Stimulated activated CD4-positive, alpha-beta T cell treated with anti-CD3 and anti-CD28 coated beads, Interleukin-4, amount 100 ng/mL, for 4 hours (primary cell): ENCODE measurements at regions not wholly inside any gene's neighbourhood (a gene's known extent, or its start where the extent isn't known, plus 50 kb on each side); places are given as distances from the start of the nearest gene placed in this dataset.
"Not testable (repeated sequence)": the region's sequence is repeated elsewhere in the genome, so short reads cannot be mapped to it uniquely, and the experiment has no call there.

ENCODE experiments used
- DNase-seq, 2 experiments: peaks; one replicate each; pipeline ENCODE4 v3.0.0-alpha.2; 2020

DNA sequence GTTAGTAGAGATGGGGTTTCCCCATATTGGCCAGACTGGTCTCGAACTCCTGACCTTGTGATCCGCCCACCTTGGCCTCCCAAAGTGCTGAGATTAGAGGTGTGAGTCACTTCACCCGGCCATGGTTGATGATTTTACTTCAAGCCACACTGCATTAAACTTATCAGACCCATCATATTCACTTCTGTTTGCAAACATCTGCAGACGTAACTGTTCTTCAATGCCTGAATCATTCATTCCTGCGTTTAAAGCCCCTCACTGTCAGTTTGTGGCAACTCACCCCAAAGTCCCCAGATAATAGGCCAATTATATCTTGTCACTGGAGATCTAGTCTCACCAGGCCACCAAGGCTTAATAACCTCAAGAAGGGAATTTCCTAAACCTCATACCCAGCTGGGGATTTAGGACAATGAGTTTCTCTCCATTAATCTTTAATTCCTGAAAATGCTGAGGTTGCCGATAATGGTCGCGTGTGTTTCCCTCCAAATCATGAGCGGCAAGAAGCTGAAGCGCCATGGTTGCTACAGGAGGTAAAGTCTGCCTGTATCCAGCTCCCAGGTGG, 229.6 kb downstream of the LY86 start:
- DNase-seq: no peak

DNA sequence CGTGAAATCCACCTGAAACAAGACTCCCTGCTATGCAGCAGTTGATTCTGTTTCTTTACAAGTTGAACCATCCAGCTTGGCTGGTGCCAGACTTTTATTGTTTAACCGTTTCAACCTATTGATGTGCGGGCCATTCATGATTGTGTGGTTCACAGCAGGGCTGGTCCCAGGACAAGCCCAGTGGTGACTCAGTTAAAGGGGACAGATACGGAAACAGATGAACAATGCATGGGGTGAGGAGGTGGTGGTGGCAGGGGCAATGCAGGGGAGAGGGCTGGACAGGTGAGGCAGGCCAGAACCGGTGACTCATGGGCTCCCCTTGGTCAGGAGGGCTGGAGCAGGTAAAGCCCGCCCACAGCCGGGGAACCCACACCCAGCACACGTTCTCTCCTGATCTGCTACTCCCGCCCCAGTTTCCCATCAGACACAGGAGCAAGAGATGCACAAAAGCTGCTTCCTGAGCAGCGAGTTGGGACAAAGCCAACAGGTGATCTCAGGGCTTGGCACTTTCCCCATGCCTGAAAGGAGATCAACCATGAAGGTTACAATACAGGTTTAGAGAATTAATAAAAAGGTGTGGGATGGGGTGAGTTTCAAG, 232.2 kb downstream of the LY86 start:
- DNase-seq: no peak

DNA sequence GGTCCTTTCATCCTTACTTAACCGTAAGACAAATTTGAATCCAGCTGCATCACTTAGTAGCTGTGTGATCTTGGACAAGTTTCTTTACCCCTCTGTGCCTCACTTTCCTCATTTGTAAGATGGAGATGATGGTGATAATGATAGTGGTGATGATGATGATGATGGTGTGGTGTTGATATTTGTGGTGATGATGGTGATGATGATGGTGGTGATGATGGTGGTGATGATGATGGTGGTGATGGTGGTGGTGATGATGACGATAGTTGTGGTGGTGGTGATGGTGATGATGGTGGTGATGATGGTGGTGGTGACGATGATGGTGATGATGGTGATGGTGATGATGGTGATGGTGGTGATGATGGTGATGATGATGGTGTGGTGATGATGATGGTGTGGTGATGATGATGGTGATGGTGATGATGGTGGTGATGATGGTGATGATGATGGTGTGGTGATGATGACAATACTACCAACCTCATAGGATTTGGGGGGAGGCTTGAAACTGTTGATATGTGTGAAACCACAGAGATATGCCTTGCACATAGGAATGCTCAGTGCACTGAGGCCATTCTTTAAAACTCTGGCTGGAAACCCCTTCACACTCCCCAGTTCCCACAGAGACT, 233.2 kb downstream of the LY86 start:
- DNase-seq: no peak

DNA sequence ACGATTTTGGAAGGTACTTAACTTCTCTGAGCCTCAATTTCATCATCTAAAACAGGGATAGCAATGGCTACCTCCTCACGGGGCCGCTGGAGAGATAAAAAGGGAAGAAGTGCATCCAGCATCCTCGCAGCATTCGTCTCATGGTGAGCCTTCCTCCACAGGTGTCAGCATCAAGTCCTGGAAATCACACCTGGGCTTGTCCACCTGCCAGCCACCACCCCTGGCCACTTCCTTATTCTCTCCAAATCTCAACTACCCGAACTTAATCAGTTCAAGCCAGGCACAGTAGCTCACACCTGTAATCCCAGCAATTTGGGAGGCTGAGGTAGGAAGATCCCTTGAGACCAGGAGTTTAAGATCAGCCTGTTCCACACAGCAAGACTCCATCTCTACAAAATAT, 234.5 kb downstream of the LY86 start:
- DNase-seq: no peak

DNA sequence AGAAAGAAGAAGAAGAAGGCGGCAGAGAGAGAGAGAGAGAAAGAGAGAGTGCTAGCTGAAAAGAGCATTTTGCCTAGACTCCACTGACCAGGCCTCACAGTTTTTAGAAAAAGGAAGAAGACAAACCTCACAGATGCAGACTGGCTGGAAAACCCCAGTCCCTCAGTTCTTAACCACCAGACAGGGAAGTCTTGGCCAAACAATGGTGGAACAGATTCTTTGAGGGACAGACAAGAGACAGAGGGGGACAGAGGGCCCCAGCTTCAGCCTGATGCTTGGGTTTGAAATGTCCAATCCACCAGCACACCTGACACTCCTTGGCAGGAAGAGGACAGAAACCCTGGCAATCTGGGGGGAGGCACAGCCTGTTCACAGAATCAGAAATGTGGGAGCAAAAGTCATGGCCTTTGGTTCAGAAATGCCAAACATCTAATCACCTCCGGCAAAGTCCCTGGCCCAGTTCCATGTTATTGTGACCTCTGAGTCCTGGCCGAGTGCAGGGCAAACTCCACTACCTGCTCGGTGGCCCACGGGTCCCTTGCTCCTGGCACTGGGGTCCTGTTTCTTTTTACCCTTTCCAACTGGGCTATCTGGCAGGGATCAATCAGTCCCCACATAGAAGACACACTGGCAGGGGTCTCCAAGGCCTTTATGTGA, 235.2 kb downstream of the LY86 start:
- DNase-seq: no peak

DNA sequence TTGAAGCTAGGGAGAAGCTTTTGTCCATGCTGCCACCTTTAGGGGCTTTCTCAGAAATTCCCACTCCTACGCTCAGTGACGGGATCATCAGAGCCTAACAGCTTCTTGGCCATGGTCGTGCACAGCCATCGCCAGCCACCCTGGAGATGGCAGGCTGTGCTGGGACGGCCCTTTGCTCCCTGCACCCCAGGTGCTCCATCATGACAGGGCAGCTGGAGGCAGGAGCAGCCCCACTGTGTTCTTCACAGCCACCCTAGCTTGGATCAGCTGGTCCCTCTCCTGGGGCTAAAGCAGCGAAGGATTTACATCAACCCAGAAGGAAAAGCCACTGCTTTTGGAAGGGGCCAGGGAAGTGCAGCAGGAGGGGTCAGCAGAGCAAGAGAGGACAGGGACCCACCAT, 235.9 kb downstream of the LY86 start:
- DNase-seq: no peak

DNA sequence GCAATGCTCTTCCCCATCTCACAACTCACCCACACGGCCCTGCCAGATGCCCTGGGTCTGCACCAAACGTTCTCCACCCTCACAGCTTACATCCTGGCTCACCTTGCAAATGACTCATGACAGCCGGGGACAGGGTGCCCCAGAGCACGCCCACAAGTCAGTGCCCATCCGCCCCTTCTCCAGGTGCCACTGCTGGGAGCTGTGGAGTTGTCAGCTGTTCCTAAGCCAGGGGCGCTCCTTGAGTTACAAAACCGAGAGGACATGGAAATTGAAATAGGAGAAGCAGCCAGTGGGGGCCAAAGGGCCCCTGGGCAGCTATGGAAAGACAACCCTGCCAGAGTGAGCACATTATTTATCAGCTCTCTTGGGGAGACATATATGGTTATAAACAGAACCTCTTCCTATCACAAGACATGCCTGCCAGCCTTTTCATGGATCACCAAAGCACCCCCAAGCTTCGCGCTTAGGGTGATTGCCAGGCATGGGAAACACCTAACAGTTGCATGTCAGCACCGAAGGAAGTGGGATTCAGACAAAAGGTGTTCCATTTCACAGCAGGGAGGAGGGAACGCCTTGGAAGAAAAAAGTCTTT, 236.8 kb downstream of the LY86 start:
- no peak for DNase-seq

DNA sequence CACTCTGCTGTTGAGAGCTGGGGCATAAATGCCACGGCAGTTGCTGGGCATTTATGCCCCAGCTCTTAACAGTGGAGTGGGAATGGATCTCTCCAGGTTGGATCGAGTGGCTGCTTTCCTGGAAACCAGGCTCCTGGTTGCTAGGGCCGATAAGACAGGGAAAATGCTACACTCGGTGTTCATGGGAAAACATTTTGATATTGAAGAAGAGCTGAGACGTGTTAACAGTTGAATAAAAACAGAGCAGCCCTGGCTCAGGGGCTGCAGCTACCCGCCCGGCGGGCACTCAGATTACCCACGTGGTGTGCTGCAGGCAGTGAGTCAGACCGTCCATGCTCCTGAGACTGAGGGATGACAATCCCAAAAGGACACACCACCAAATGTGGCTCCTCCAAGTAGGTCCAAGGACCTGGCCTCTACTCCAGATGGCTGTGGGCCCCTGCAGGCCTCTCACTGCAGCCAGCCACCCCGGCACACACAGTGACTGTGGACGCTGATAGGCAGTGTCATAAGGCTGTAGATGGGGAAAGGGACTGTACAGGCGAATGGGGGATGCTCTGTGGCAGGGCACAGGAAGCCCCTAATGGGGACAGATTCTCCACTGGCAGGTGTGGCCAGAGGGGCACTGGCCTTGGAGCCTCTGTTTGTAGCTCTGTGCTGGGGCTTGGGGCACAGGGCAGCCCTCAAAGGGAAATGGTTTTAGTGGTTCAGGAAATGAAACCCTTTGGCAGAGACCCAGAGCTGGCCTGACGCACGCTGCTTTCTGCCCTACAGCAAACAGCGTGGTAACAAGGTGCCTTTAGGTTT, 237.8 kb downstream of the LY86 start:
- DNase-seq: no peak

DNA sequence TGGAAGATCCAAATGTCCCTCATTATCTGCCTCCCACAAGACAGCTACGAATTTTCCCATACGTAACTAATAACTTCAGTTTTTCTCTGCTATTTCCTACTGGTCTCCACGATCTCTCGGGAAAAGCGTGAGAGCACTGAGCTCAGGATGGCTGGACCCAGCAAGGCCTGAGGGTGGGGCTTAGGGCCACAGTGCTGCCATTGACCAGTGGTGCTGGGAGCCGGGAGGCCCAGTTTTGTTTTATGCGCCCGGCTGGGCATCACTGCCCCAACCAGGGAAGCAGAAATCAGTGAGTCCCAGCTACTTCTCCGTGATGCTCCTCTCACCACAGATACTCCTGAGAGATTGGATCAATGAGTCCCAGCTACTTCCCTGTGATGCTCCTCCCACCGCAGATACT, 238.4 kb downstream of the LY86 start:
- DNase-seq: no peak

DNA sequence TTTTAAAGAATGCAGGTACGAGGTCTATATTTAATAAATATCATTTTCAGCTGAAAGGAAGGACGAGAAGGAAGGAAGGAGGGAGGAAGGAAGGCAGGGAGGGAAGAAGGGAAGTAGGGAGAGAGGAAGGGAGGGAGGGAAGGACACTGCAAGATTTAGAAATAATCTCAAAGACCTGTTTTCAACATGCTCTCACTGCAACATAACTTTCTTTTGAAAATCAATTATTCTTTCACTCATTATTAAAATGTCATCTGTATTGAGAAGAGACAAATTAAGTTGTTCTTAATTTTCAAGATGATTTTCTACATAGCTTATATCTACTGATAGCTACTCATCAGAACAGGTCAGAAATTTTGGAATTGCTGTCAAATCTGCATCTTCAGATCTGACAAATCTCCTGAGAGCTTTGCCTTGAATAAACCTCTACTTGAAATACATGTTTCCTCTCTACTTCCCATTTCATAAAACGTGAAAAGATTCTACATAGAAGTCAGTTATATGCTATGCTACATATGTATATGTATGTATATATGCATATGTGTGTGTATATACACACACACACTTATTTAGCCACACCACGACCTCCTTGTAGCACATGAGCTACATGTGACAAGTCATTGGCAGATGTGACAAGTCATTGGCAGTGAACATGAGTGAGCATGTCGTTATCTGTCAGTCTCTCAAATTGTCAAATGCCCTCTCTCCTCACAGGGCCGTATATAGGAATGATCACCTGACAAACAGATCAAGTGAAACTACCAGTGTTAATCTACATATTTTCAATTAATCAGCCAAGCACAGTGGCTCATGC, 241.6 kb downstream of the LY86 start:
- DNase-seq: no peak

DNA sequence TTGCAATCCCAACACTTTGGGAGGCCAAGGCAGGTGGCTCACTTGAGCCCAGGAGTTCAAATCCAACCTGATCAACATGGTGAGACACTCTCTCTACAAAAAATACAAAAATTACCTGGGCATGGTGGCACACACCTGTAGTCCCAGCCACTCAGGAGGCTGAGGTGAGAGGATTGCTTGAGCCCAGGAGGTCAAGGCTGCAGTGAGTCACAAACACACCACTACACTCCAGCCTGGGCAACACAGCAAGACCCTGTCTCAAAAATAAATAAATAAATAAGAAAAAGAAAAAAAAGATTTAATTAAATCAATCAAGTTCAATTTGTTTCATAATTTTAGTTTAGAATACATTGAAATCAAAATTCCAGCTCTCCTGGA, 242.2 kb downstream of the LY86 start:
- not testable (repeated sequence) for DNase-seq

DNA sequence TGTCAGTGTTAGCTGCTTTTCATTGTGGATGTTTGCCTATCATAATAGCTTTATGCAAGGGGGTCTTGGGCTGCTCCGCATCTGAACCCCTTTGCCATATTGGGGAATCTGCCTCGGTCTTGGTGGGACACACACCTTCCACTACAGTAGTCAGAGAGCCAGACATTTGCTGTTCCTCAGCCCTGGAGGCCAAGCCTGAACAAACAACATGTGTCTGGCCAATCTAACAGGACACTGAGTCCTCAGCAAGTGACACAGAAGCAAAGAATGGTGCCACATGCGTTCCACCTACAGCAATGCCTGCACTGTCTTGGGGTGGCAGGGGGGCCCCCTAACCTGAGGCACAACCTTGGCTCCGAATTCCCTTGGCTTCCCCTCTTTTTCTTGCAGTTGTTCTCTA, 243.9 kb downstream of the LY86 start:
- no peak for DNase-seq

DNA sequence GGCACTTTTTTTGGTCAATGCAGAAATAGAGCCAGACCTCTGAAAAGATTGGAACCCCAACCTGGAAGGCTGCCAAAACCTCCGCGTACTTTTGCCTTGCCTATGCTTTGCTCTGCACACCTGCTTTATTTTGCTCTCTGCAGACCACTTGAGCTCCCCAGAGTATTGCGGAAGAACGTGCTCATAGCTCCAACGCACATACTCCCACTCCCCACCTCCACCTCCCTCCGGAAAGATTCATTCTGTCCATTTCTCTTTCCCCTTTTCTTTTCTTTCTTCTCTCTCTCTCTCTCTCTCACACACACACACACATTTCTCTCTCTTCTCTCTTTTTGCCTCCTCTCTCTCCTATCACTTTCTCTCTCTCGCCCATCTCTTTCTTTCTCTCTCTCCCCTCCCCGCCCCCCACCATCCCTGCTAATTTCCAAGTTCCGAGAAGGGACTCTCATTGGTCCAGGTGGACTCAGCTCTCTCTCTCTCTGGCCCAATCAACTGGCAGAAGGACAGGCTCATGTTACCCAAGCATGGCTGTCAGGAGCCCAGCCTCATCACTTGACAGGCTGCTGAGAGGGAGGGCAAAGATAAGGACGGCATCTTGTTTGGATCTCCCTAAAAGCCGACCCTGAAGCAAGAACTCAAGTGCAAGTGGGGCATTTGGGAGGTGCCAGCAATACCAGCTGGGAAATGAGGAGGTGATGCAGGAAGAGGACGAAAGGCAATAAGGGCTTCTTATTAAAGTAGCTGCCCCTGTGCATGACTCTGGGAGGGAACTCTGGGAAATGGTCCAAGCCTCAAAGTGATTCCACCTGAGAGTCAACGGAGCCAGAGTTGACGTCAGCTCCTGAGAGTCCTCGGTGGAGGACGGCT, 246.1 kb downstream of the LY86 start:
- DNase-seq: no peak

DNA sequence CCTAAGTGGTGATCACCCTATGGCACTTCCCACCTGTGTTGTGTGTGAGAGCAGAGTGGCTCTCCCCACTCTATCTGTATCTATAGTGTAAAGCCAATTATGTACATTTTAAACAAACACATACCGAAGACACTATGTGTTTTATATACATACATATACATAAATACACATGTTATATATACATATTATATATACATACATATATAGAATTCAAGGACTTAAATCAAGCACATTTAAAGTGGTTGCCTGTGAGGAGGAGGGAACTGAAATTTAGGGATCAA, 246.6 kb downstream of the LY86 start:
- DNase-seq: no peak

DNA sequence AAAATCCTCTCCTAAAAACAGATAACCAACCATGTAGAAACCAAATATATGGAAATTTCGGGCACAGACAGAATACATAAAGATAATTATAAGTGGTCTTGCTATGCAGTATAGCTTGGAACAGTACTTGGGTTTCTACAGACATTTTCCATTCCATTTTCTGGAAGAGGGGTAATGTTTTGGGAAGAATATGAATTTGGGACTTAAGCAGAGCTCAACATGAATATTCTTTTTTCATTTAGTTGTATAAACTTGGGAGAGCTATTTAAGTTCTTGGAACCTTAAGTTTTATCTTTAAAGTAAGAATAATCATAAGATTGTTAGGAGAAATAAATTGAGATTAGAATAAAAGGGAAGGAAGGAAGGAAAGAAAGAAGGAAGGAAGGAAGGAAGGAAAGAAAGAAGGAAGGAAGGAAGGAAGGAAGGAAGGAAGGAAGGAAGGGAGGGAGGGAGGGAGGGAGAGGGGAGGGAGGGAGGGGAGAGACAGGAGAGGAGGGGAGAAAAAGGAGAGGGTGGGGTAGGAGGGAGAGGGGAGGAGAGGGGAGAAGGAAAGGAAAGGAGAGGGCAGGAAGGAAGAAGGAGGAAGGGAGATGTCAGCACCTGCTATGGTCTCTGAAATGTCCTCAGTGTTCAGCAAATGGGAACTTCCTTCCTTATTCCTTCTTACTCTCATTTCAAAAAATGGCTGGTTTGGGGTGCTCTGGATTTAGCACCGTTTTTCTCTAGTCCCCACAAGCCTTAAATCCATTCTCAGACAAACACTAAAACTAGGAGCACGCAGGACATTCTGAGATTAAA, 248.3 kb downstream of the LY86 start:
- DNase-seq: no peak

DNA sequence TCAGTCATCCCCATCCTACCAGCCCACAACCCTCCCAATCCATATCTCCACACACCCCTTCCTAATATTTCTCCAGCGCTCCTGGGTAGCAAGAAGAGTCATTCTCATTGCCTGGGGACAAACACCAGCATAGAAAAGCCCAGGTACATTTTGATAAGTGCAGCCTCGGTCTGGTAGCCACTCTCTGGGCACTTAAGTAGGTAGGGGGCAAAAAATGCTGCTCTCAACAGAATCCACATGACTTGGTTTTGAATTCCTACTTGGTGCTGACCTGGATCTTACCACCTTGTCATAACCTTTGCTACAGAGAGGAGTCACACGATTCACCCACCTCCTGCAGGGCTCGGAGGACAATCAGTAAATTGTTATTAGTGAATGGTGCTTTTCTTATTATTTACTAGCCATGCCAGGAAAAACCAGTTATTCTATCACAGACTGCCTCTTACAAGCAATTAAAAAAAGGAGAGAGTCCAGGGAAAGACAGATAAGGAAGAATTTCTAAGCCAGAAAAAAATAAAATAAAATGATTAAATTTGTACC, 249.1 kb downstream of the LY86 start:
- no peak for DNase-seq

DNA sequence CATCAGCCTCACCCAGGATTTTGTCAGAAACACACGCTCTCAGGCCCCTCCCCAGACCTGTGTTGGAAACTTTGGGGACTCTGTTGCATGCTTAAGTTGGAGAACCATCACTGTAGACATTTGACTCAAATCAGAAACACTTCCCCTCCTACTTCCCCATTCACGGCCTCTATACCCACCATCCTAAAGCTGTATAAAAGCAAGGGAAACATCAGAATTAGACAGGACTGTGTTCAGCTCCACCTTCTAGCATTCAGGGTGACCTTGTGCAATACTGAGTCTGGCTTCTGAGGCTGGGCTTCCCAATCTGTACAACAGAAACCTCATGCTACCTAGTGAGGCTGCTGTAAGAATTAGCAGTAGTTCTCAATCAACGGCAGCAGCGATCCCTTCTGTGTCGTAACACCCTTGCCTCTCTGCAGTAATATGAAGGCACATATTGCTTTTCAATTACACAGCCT, 252.3 kb downstream of the LY86 start:
- no peak for DNase-seq

DNA sequence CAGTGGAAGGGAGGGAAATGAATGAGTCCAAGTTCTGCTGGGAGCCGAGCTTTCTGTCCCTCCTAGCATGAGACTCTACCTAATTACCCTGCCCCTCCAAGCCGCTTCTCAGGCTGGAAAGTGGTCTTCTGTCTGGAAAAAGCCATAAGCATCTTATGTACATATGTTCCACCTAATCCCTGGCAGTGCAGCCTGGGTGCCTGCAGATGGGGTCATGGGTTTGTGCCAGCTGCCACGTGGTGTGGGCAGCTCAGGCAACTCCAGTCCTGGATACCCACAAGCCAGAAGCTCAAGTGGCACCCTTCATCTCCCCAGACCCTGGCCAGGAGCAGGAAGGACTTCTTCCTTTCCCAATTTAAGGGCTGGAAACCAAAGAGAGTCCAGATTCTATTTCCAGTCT, 253.1 kb downstream of the LY86 start:
- no peak for DNase-seq

DNA sequence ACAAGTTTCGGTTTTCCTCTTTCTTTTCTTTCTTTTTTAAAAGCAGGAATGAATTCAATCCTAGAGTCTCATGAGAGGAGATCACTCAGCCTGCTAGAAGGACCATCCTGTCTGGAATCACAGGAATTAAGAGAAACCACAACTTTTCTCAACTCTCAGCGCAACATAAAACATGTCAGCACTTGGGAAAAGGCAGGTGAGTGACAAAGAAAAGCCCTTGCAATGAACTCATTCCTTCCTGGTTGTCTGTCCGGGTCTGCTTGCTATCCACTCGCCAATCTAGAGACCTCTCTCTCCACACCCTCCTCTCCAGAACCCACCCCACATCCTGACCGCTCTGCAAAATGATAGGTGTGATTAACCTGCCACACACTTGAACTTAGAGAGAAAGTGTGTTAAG, 253.8 kb downstream of the LY86 start:
- DNase-seq: no peak

DNA sequence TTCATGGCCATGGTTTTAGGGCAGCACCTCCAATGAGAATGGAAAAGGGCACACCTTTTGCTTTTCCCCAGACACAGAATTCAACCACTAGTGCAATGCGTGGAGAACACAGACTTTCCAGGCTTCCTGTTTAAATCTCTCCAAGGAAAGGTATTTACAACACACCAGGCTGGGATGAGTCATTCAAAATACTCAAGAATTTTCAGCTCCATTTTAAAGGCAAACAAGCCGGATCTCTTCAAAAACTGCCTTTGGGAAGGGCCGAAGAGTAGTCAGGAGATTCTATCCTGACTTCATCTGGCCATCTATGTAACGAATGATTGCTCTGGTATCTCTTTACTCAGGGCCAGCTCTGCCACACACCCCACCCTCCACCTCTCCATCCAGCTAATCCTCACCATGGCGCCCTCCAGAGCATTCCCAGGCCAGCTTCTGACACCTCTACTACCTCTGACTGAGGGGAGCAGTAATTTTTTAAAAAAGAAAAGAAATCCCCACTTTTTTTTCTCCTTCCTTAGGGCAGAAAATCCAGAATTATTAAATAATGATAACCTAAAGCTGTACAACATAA, 254.6 kb downstream of the LY86 start:
- DNase-seq: no peak
